ENCODE measurements at regions not wholly inside any gene's neighbourhood (a gene's known extent, or its start where the extent isn't known, plus 50 kb on each side); places are given as distances from the start of the nearest gene placed in this dataset.
"Not testable (repeated sequence)": the region's sequence is repeated elsewhere in the genome, so short reads cannot be mapped to it uniquely, and the experiment has no call there.

- no peak for DNase-seq
Measured at GRCh38 chr2:15753811-15754702, 162.4 kb downstream of the DDX1 start.

GRCh38 chr2:15754703-15755099 lies 163.0 kb downstream of the DDX1 start:
- peak; percentile 73 for DNase-seq

- no peak for DNase-seq
Measured at GRCh38 chr2:15755528-15755927, 163.9 kb downstream of the DDX1 start.

GRCh38 chr2:15756011-15756550 lies 164.4 kb downstream of the DDX1 start:
- no peak for DNase-seq

GRCh38 chr2:15756882-15757819 lies 165.5 kb downstream of the DDX1 start:
- DNase-seq: no peak

- no peak for DNase-seq
Measured at GRCh38 chr2:15757820-15758586, 166.3 kb downstream of the DDX1 start.

- no peak for DNase-seq
Measured at GRCh38 chr2:15758848-15759247, 167.2 kb downstream of the DDX1 start.

- no peak for DNase-seq
Measured at GRCh38 chr2:15759385-15759784, 167.7 kb downstream of the DDX1 start.

GRCh38 chr2:15759791-15760190 lies 168.1 kb downstream of the DDX1 start:
- not testable (repeated sequence) for DNase-seq

GRCh38 chr2:15760232-15760910 lies 168.7 kb downstream of the DDX1 start:
- DNase-seq: peak; percentile 68

- no peak for DNase-seq
Measured at GRCh38 chr2:15761056-15761455, 169.4 kb downstream of the DDX1 start.

GRCh38 chr2:15761910-15762309 lies 170.2 kb downstream of the DDX1 start:
- no peak for DNase-seq

GRCh38 chr2:15762449-15762848 lies 170.8 kb downstream of the DDX1 start:
- DNase-seq: no peak

- no peak for DNase-seq
Measured at GRCh38 chr2:15763106-15763821, 171.6 kb downstream of the DDX1 start.

- no peak for DNase-seq
Measured at GRCh38 chr2:15763822-15764682, 172.4 kb downstream of the DDX1 start.

GRCh38 chr2:15764683-15765011 lies 173.0 kb downstream of the DDX1 start:
- DNase-seq: no peak

- no peak for DNase-seq
Measured at GRCh38 chr2:15765211-15765610, 173.5 kb downstream of the DDX1 start.

- DNase-seq: no peak
Measured at GRCh38 chr2:15765686-15766302, 174.1 kb downstream of the DDX1 start.

GRCh38 chr2:15766303-15766861 lies 174.0 kb upstream of the MYCN start:
- no peak for DNase-seq
